ENCODE measurements at regions not wholly inside any gene's neighbourhood (a gene's known extent, or its start where the extent isn't known, plus 50 kb on each side); places are given as distances from the start of the nearest gene placed in this dataset.

GRCh38 chr7:115198143-115198542 is 276.2 kb downstream of the MDFIC start:
- Histone ChIP-seq H3K4me2 (ENCODE audit: low read length) (no peak overlapping the region), H3K27me3 (ENCODE audit: control insufficient read depth, low read length) (no peaks in the 10 kb centered on the region; the same call in 1 of the 2 replicates), H3F3A (ENCODE audit: control insufficient read depth, insufficient read depth) (no peaks in the 10 kb centered on the region), H3K36me3 (ENCODE audit: control insufficient read depth, low read length) (no peaks in the 10 kb centered on the region), H3K9me2 (replicated peaks; ENCODE audit: control insufficient read depth, low read length) (no peaks in the 10 kb centered on the region), H3K4me1 (ENCODE audit: control insufficient read depth, low read length) (no peaks in the 10 kb centered on the region), H3K27ac (ENCODE audit: low read depth, low read length) (no peak overlapping the region), H3K79me2 (ENCODE audit: control insufficient read depth, low read length) (no peaks in the 10 kb centered on the region), H3K9me3 (ENCODE audit: control insufficient read depth, insufficient read depth, low read length) (no peaks in the 10 kb centered on the region), H4K20me1 (ENCODE audit: control insufficient read depth, insufficient read depth, low read depth, low read length) (no peaks in the 10 kb centered on the region), H3K4me3 (ENCODE audit: low read length) (no peak overlapping the region)
- TF ChIP-seq EZH2phosphoT487 (IDR thresholded peaks at IDR 0.05; ENCODE audit: borderline replicate concordance, low read length) (no peak), CTCF (IDR thresholded peaks at IDR 0.05; ENCODE audit: low read depth, low read length, poor library complexity, severe bottlenecking) (no peak)

DNA sequence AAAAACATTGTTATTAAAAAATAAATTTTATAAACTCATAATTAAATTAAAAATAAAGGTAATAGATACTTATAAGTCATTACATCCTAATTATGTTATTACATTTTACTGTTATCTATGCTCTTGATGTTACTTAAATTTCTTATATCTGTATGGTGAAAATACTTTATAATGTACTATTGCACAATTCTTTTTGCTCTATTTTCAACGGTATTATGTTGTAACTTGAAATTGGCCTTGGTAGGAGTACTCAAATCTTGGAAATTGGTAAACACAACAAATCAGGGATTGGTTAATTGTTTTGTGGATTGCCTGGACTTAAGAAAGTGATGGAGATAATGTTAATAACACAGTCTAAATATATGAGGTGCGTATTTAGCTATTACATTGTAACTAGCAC is 273.3 kb downstream of the MDFIC start:
- H4K20me1 ChIP-seq (ENCODE audit: control insufficient read depth, insufficient read depth, low read depth, low read length) = no peaks in the 10 kb centered on the region
- no peaks in the 10 kb centered on the region for H3F3A ChIP-seq (ENCODE audit: control insufficient read depth, insufficient read depth)
- H3K4me2 ChIP-seq (ENCODE audit: low read length) = no peak overlapping the region
- no peaks in the 10 kb centered on the region for H3K9me2 ChIP-seq (replicated peaks; ENCODE audit: control insufficient read depth, low read length)
- H3K36me3 ChIP-seq (ENCODE audit: control insufficient read depth, low read length) = no peaks in the 10 kb centered on the region
- no peaks in the 10 kb centered on the region; the same call in 1 of the 2 replicates for H3K27me3 ChIP-seq (ENCODE audit: control insufficient read depth, low read length)
- no peak overlapping the region for H3K4me3 ChIP-seq (ENCODE audit: low read length)
- no peaks in the 10 kb centered on the region for H3K79me2 ChIP-seq (ENCODE audit: control insufficient read depth, low read length)
- H3K4me1 ChIP-seq (ENCODE audit: control insufficient read depth, low read length) = no peaks in the 10 kb centered on the region
- TF ChIP-seq EZH2phosphoT487 (IDR thresholded peaks at IDR 0.05; ENCODE audit: borderline replicate concordance, low read length) (no peak), CTCF (IDR thresholded peaks at IDR 0.05; ENCODE audit: low read depth, low read length, poor library complexity, severe bottlenecking) (no peak)
- H3K9me3 ChIP-seq (ENCODE audit: control insufficient read depth, insufficient read depth, low read length) = no peaks in the 10 kb centered on the region
- H3K27ac ChIP-seq (ENCODE audit: low read depth, low read length) = no peak overlapping the region

DNA sequence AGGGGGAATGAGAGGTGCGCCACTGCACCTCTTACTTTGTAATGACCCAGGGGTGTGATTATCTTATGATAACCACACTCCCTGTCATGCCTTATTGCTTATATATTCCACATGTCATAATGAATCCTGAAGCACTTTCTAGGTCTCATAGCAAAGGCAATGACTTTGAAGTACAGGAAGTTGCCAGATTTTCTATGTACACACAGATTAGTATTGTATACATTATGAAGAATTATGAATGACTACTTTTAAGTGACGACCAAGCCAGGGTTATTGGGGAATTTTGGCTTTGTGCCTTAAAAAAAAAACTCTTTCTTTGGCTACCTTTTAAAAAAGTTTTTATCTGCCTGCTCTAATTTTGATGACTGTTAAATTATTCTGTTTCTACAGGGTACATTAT is 269.6 kb downstream of the MDFIC start:
- Histone ChIP-seq H4K20me1 (ENCODE audit: control insufficient read depth, insufficient read depth, low read depth, low read length) (no peaks in the 10 kb centered on the region), H3K79me2 (ENCODE audit: control insufficient read depth, low read length) (no peaks in the 10 kb centered on the region), H3K27ac (ENCODE audit: low read depth, low read length) (no peak overlapping the region), H3K36me3 (ENCODE audit: control insufficient read depth, low read length) (no peaks in the 10 kb centered on the region), H3K4me1 (ENCODE audit: control insufficient read depth, low read length) (no peaks in the 10 kb centered on the region), H3K4me3 (ENCODE audit: low read length) (no peak overlapping the region), H3K27me3 (ENCODE audit: control insufficient read depth, low read length) (no peaks in the 10 kb centered on the region), H3K4me2 (ENCODE audit: low read length) (no peak overlapping the region), H3K9me2 (replicated peaks; ENCODE audit: control insufficient read depth, low read length) (no peaks in the 10 kb centered on the region), H3K9me3 (ENCODE audit: control insufficient read depth, insufficient read depth, low read length) (no peaks in the 10 kb centered on the region), H3F3A (ENCODE audit: control insufficient read depth, insufficient read depth) (no peaks in the 10 kb centered on the region)
- TF ChIP-seq CTCF (IDR thresholded peaks at IDR 0.05; ENCODE audit: low read depth, low read length, poor library complexity, severe bottlenecking) (no peak), EZH2phosphoT487 (IDR thresholded peaks at IDR 0.05; ENCODE audit: borderline replicate concordance, low read length) (no peak)
